ENCODE measurements at regions not wholly inside any gene's neighbourhood (a gene's known extent, or its start where the extent isn't known, plus 50 kb on each side); places are given as distances from the start of the nearest gene placed in this dataset.

DNA sequence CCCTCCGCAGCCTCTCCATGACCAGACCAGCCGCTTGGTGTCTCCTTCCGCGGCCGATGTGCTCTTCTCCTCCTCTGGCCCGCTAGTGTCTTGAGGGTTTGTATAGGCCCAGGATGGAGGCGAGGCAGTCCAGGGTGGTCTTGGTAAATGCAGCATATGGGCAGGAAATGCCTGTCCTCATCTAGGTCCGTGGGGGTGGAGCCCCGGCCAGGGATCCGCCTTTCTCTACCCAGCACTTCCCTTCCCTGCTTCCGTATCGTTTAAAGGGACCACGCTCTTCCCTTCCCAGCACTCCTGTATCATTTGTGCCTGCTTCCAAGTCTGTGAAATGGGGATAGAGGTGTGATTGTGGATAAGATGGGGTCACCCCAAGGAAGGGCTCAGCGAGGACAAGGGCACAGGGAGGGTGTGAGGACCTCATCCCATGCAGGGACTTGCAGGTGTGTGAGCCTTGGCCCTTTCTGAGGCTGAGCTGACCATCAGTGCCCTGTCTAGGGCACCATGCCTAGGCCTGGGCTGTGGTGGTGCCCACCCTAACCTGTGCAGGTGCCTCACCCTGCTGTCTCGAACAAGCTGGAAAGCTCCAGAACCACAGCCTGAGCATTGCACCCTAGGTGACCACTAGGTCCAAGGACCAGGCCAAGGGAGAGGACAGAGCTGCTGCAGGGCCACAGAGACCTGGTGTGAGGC lies 326.8 kb upstream of the RTL1 start:
- DNase-seq (ENCODE audit: low spot score), result no peak

DNA sequence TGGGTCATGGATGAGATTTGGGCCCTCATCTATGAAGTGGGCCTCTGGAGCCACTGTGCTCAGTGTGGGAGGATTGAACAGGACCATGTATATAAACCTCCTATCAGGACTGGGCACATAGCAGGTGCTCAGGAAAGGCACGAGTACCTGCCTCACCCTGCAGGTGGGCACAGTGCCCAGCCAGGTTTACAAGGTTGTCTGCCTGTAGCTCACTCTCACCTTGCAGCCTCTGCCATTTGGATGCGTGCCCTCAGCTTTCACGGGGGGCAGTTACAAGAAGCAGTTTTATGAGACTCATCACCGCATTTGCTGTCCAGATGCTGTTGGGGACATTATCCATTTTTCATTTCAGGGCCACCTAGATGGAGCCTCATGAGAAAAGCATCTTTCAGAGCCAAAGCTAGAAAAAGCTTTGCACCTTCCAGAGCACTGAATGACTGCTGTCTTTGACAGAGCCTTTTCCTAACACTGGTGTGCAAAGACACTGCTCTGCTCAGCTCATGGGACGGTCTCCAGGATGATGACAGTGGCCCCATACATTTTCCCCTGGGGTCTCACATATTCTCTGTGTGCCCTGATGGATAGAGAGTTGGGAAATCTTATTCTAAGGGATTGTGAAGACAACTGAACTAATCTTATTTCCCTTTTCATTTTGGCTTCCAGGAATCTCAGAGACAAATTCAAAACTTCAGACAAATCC lies 327.5 kb upstream of the RTL1 start:
- DNase-seq (ENCODE audit: low spot score), result no peak

DNA sequence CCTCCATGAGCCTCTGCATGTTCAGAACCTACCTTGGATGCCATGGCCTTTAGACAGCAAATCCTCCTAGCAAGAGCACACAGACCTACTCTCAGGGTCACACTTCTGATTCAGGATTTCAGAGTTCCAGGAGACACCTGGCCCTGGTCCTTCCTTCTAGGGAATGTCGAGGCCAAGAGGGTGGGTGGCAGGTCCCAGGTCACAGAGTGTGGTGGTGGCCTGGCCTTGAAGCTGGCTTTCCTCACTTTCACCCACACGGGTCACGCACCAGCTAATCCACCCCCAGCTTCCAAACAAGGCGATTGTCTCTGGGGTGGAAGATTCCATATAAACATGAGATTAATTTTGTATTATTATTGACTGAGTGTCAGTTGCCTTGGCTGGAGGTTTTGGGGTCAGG lies 328.3 kb upstream of the RTL1 start:
- no peak for DNase-seq (ENCODE audit: low spot score)

DNA sequence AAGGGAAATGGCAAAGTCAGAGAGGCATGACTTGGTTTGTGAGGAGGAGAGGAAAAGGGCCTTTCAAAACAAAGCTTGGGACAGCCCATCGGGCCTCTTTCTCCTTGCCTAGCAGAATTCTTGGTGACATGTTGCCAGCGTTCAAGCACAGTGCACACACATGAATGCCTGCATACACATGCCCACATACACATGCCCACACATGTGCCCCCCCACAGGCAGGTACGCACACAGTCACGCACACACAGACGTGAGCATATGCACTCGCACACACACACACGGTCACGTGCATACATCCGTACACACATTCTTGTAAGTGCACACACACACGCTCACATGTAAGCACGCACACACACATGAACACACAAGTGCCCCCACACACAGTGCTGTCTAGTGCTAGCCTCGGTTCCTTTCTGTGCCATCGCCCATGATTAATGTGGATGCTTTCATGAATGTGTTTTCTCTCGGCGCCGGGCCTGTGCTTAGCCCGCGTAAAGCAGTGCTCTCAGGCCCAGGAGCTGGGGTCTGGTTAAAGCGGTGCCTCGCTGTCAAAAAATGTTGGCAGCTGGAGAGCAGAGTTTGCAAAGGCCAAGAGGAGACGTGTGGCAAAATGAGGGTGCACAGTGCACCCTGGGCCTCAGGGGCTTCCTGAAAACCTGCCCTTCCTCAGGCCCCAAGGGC lies 328.8 kb upstream of the DIO3 start:
- DNase-seq (ENCODE audit: low spot score), result no peak

DNA sequence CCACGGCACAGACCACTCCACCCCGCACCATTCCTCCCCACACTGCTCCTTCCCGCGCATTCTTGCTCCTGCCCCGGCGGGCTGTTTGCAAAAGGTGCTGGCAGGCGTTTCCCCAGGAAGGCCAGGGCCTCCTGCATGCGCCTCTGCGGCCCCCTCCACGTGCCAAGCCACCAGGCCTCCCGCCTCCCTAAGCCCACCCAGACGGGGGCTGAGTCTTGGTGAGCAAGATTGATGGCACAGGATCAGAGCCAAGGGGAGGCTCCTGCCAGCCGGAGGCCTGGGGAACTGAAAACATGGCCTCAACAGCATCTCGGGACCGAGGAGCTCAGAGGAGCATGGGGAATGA lies 328.3 kb upstream of the DIO3 start:
- no peak for DNase-seq (ENCODE audit: low spot score)

DNA sequence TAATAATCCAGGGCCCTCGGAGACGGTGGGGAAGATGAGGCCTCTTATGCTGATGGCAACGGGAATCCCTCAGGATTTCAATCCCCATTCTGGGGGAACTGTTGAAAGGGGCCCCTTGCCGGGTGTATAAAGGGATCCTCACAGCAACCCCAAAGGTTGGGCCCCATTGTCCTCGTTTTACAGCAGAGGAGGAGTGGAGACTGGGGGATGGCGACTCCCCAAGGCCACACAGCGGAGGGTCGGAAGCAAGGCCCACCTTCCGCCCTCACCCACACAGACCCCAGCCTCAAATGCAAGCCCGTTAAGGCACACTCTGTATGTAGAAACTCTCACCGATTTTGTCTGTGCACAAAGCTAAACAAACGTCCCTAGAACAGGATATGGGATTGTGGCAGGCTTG lies 327.9 kb upstream of the DIO3 start:
- no peak for DNase-seq (ENCODE audit: low spot score)

DNA sequence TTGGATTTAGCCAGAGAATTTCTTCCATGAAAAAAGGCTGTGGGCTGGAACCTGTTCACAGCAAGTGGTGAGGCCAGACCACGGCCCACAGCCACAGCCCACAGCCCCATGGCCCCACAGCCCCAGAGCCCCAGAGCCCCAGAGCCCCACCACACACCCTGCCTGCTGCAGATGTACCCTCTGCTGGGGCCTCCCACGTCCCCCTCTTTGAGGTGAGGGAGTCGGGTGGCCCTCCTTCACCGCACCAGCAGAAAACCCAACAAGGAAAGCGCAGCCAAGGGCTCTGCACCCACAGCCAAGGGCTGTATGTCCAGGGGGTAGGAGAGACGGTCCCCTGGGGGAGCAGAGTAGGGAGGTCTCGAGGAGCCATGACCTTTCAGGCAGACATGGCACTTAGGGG lies 327.5 kb upstream of the DIO3 start:
- DNase-seq (ENCODE audit: low spot score), result no peak

DNA sequence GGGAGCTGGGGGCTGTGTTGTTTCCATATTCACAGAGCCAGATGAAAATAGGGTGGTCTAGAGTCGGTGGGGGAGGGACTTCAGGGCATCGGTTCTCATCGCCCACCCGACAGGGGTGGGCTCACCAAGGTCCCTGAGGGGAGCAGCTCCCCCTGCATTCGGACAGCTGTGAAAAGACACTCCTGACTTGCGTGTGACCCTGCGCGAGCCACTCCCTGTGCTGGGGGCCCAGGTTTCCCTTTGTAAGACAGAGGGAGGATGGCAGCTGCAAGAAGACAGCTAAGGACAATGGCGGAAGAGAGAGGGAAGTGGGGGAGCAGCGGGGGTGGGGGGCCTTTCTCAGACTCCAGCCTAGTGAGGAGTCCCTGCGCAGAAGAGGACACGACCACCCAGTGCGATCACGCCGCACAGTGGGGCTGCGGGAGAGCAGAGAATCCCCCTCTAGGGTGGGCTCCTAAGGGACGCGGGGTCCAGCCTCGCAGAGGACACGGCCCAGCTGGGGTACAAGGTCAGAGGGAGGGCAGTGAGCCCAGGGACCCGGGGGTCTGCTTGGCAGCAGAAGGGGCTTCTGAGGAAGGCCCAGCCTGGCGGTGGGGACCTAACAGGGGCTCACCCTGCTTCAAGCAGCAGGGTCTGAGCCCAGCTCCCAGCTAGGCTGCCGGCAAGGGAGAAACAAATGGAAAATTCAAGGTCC lies 326.9 kb upstream of the DIO3 start:
- no peak for DNase-seq (ENCODE audit: low spot score)

DNA sequence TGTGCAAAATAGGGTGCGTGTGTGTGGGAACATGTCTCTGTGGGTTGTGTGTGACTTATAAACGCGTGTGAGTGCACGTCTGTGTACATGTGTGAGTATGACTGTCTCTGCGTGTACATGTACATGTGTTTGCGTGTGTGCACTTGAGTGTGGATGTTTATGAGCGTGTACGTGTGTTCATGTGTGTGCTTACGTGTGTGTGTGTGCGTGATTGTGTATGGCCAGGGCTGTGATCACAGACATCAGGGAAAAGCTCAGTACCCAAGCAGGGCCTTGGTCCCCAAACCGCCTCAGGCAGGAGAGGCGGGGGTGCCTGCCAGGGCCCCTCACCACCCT lies 326.3 kb upstream of the DIO3 start:
- DNase-seq (ENCODE audit: low spot score), result no peak

DNA sequence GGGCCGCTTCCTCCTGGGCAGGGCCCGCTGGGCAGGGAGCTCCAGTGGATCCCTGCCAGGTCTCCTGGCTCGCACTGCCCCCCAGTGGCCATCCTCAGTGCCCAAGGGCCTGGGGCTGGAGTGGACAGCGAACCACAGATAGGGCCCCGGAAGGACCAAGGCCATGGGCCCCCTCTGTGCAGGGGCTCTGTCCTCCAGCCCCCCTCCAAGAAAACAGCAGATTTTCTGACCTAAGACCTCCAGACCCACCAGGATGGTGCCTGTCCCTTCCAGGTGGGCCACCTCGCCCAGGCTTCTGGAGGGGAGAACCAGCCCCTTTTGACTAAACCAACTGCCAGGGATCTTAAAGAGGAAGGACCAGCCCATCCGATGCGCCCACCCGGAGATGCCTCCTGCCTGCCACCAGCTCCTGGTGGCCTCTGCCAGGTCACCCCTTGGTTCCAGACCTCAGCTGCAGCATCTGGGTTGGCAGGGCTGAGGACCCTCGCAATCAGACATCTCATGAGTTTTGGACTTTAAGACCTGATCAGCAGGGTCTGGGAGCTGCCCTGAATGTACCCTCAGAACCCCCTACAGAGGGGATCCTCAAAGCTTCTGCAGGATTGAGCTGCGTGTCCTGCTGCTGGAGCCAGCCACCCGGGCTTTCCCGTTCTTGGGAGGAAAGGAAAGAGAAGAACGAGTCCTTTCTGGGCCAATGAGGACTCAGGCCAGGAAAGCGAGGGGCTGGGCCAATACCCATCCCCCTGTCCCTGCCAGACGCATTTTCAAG lies 325.8 kb upstream of the DIO3 start:
- DNase-seq (ENCODE audit: low spot score), result peak; percentile 6

DNA sequence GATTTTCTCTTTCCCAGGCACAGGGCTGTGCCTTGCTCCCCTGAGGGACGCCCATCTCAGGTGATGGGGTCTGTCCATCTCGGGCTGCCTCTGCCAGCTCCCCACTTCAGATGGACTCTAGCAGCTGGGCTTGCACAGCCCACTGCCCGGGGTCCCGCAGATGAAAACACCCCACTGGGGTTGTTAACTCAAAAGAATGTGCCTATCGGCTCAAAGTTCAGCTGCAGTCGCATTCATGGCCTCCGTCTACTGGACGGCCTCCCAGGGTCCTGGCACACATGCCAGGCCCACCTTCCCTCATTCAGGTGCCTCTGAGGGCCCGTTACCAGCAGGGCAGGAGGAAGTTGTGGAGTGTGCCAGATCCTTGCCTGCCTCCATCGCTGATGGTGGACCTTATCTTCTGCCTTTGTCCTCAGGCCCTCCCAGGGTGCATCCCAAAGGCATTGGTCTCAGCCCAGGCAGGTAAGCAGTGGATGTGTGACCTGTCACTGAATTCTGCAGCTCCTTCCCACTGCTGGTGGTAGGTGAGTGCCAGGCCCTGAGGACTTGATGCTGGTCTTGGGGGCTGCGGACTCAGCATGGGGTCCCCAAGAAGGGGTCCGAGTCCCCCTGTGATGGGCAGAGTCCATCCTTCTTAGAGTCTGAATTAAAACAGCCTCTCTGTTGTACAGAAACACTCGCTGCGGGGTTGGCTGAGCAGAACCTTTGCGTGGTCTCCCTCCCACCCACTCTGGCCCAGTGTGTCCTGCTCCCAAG lies 324.6 kb upstream of the DIO3 start:
- no peak for DNase-seq (ENCODE audit: low spot score)

DNA sequence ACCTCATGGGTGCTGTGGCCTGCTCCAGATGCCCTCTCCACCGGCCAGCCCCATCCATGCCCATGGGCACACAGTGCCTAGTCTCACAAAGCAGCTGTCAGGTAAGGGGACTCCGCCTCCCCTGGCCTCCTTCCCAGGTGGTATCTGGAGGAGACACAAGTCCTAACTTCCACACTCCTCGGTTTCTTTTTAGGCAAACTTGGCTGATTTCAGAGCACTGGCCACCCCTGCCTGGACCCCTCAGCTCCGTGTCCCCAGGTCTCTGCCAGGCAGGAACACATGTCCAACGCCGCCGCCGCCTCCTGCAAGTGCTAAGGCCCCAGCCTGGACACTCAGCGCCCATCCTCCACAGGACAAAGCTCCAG lies 324.1 kb upstream of the DIO3 start:
- DNase-seq (ENCODE audit: low spot score), result no peak

DNA sequence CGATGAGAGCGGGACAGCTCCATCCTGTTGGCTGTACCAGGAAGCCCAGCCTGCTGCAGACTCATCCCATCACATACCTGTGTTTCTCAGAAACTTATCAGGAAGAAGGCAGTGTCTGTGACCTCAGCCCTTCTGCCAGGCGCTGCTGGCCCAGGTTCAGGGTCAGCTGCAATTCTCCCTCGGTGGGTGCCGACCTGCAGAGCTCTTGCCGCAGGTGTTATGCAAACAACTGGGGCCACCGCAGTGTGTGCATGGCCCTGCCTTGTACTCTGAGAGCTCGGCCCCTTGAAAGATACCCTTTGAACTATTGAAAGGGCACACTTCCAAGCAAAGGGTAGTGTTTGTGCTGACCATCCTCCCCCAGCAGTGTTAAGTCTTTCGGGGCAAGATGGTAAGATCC lies 322.2 kb upstream of the DIO3 start:
- DNase-seq (ENCODE audit: low spot score), result no peak

DNA sequence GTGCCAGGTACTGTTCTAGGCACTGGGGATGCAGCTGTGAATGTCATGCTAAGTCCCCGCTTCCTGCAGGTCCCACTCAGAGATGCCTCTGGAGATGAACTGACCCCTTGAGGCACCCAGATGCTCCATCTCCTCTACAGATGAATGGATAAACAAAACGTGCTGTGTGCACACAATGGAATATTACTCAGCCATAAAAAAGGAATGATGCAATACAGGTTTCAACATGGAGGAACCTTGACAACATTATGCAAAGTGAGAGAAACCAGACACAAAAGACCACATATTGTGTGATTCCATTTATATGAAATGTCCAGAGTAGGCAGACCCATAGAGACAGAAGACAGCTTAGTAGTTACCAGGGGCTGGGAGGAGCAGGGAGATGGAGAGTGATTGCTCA lies 320.1 kb upstream of the DIO3 start:
- no peak for DNase-seq (ENCODE audit: low spot score)

DNA sequence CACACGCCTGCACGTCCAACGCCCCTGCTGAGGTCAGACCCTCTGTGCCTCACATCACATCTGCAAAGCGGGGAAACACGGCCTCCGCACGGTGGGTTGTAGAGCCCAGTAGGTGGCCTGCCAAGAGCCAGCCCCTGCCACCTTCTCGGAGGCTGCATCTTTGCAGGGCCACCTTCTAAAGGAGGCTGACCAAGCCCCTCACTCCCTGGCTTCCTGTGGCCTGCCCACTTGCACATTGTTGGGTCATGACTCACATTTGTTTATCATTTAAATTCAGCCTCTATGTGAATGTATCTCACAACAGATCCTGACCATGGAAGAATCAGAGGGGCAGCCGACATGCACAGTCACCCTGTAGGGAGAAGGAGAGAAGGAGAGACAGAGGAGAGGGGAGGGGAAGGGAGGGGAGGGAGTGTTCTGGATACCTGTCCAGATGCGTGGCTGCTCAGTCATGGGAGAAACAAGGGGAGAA lies 319.5 kb upstream of the DIO3 start:
- DNase-seq (ENCODE audit: low spot score), result no peak

DNA sequence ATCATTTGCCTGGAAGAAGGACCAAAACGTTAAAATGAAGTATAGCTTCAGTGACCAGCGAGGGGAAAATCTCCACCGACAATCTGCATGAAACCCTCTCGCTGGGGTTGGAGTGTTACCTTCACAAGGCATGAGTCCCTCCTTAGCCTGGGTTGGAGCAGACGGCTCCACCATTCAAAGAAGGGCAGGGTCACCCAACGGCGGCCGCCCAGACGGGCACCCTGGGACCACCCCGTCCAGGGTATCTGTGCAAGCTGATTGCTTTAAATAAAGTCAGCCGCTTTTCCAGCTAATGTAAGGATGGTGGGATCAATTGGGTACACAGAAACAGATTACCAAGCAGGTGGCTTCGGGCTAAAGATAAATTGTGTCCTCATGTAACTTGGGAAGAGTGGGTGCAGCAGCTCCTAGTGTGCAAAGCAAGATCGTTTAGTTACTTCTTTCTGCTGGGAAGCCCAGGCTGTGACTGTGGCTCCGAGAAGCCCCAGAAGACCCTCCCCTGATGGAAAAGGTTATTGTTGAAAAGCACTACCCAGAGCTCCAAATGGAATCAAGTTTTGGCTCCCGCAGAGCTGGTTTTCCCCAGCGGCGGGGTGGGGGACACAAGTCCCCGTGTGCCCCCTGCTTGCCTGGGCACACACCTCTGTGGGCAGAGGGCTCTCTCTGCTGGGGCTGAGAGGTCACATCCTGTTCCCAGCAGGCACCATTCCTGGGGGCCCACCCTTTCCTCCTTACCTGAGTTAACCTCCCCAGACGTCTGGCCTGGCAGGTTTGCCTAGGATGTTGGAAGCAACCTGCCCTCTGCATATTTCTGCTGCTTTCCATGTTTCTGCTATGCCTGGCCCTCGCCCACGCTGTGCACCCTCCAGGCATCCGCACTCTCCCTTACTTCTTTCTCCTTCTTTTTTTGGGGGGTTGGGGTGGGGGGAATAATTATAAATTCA lies 318.6 kb upstream of the DIO3 start:
- DNase-seq (ENCODE audit: low spot score), result no peak

DNA sequence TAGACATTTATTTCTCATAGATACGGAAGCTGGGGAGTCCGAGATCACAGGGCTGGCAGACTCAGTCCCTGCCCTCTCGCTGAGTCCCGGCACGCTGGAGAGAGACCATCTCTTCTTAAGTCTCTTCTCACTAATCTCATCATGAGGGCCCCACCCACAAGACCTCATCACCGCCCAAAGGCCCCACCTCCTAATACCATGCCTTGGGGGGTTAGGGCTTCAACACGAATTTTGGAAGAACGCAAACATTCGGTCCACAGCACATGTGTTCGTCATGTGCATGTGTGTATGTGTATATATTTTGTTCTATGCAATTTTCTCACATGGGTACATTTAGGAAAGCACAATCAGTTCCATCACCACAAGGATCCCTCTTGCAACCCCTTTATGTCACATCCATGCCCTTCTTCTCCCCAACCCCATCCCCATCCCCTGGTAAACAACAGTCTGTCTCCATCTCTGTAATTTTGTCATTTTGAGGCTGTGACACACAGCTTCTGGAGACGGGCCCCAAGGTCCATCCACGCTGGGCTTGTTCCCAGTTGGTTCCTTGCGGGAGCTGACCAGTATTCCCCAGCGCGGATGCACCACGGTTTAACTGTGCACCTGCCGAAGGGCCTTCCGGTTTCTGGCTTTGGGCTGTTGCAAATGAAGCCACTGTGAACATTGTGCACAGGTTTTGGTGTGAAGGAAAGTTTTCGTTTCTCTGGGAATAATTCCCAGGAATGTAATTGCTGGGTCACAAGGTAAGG lies 317.5 kb upstream of the DIO3 start:
- no peak for DNase-seq (ENCODE audit: low spot score)

DNA sequence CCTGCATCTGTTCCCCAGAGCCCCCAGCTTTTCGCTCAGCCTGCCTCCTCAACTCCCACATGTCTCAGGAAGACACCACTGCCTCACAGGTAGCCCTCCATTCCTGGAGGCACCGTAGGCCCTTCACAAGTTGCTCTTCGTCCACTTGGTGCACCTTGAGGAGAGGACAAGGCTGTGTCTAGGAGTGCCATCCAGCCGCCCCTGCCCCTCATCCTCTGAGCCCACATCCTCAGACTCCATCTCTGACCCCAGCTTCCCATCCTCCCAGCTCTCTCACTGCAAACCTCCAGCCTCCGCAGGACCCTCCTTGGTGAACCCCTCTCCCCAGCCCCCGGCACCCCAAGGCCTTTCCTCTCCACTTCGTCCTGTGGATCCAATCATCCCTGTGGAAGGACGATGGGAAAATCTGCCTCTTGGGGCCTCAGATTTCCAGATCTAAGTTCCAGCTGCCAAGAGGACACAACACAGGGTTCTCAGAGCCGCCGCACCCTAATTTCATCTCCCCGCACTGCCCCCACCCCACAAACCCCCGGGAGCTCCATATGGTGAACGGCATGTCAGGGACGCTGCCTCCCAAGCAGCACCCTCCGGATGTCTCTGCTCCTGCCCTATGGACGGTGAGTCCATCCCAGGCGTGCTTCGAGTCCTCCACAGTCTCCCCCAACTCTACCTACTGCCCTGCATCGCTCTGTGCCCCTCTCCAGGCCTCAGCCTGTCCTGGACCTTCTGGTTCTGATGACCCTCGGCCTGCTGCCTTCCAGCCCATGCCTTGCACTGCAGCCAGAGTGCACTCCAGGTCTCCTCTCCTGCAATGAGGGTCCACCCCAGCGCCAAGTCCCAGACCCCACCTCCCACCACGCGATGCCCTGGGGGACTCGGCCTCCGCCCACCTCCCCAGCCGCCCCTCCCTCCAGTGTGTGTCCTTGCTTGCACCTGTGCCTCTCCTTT lies 314.1 kb upstream of the DIO3 start:
- DNase-seq (ENCODE audit: low spot score), result no peak

Measured in hematopoietic multipotent progenitor cell treated with erythropoietin and hydrocortisone succinate and interleukin-3 and kit ligand, for 15 days (in vitro differentiated cells).